ENCODE measurements at regions not wholly inside any gene's neighbourhood (a gene's known extent, or its start where the extent isn't known, plus 50 kb on each side); places are given as distances from the start of the nearest gene placed in this dataset.

DNA sequence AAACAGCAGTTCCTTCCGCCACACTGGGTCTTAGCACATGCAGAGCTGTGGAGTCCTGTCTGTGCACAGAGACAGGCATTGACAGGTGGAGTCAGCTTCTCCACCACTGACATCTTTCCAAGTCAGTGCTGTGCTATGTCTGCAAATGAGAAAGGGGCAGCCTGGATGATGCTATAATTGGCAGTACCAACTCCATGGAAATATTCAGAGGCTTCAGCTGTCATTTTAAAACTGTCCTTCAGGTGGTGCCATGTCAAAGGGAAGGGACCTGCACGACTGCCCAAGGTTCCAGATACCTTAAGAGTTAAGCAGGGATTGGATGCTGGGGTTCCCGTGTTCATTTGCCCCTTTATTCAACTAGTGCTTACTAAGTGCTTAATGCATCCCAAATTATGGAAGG lies 258.0 kb upstream of the PRKCQ start:
- ChIA-PET CTCF (interaction anchor here (0.7 kb wide), 1 partner anchor 13 kb away, joined by 3 read pairs; no protein-coding TSS in a partner anchor), POLR2A (no interaction called here), RAD21 (ENCODE audit: low non-redundant PET in 1 of 2, low total read pairs in 2 of 2, uncharacterized antibody in 2 of 2, unreplicated experiment in 2 of 2) (no interaction called here)
- Histone ChIP-seq H3K4me1 (ENCODE audit: control insufficient read depth in 1 of 2, insufficient read depth in 2 of 2, low read length in 2 of 2) (no peaks in the 10 kb centered on the region), H3K4me3 (replicated peaks in 1 of 2; ENCODE audit: low read depth in 1 of 2, low read length in 2 of 2) (no peak overlapping the region), H3K79me2 (ENCODE audit: insufficient read depth, low read length) (no peaks in the 10 kb centered on the region), H2AFZ (ENCODE audit: low read depth, low read length, poor library complexity, severe bottlenecking) (no peak overlapping the region), H3K9me2 (ENCODE audit: insufficient read depth) (no peaks in the 10 kb centered on the region), H3K27ac (ENCODE audit: low read depth, low read length) (no peak overlapping the region), H3K9me3 (ENCODE audit: control insufficient read depth in 1 of 2, insufficient read depth in 1 of 2, low read depth in 1 of 2, low read length in 2 of 2) (no peaks in the 10 kb centered on the region), H3K27me3 (ENCODE audit: insufficient read depth, low read length) (no peaks in the 10 kb centered on the region; the same call in 1 of the 2 replicates), H4K20me1 (ENCODE audit: insufficient read depth) (no peaks in the 10 kb centered on the region), H3K36me3 (ENCODE audit: control insufficient read depth in 1 of 2, insufficient read depth in 2 of 2, low read length in 2 of 2) (no peaks in the 10 kb centered on the region), H3K4me2 (ENCODE audit: low read length) (no peak overlapping the region), H3K9ac (ENCODE audit: low read length) (no peak overlapping the region)
- DNase-seq (ENCODE audit: low read depth, low spot score) (no peak), ATAC-seq (peak; percentile 70)
- intact Hi-C loops (cut with micrococcal nuclease): loop anchor here (2.0 kb wide), 1 partner anchor 579 kb away; no protein-coding TSS in a partner anchor
- no TSS peak for BruUV-seq (replicated peaks)
- TF ChIP-seq EZH2phosphoT487 (IDR thresholded peaks at IDR 0.05; ENCODE audit: borderline replicate concordance): no peak
- TF ChIP-seq ELF1 (IDR thresholded peaks at IDR 0.05; ENCODE audit: borderline replicate concordance, low read depth): no peak
- TF ChIP-seq CEBPB (IDR thresholded peaks at IDR 0.05; ENCODE audit: low read depth): no peak
- no peak for TF ChIP-seq YY1 (IDR thresholded peaks at IDR 0.05; ENCODE audit: extremely low read depth, insufficient replicate concordance, low read depth, low read length)
- TF ChIP-seq, protein P1, sequence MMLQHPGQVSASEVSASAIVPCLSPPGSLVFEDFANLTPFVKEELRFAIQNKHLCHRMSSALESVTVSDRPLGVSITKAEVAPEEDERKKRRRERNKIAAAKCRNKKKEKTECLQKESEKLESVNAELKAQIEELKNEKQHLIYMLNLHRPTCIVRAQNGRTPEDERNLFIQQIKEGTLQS (IDR thresholded peaks at IDR 0.05): no peak
- TF ChIP-seq RAD21 (IDR thresholded peaks at IDR 0.05; ENCODE audit: low read depth): peak; percentile 43
- no peak for TF ChIP-seq POLR2A (IDR thresholded peaks at IDR 0.05; ENCODE audit: borderline replicate concordance, extremely low read depth, insufficient read depth, insufficient read length)
- TF ChIP-seq ZFX (IDR thresholded peaks at IDR 0.05): no peak
- TF ChIP-seq JUND (IDR thresholded peaks at IDR 0.05): no peak
- TF ChIP-seq, protein P2, sequence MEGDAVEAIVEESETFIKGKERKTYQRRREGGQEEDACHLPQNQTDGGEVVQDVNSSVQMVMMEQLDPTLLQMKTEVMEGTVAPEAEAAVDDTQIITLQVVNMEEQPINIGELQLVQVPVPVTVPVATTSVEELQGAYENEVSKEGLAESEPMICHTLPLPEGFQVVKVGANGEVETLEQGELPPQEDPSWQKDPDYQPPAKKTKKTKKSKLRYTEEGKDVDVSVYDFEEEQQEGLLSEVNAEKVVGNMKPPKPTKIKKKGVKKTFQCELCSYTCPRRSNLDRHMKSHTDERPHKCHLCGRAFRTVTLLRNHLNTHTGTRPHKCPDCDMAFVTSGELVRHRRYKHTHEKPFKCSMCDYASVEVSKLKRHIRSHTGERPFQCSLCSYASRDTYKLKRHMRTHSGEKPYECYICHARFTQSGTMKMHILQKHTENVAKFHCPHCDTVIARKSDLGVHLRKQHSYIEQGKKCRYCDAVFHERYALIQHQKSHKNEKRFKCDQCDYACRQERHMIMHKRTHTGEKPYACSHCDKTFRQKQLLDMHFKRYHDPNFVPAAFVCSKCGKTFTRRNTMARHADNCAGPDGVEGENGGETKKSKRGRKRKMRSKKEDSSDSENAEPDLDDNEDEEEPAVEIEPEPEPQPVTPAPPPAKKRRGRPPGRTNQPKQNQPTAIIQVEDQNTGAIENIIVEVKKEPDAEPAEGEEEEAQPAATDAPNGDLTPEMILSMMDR (IDR thresholded peaks at IDR 0.05 in 2 of 3, conservative IDR thresholded peaks at IDR 0.05 in 1 of 3; ENCODE audit: borderline replicate concordance in 1 of 3, insufficient read depth in 1 of 3, low read depth in 2 of 3, low read length in 2 of 3): peak in 2 of 3 experiments; percentile 44 to 46; a peak in 4 of 6 replicates
- TF ChIP-seq ZNF274 (IDR thresholded peaks at IDR 0.05; ENCODE audit: low read depth, low read length): no peak
- no peak for TF ChIP-seq SP1 (IDR thresholded peaks at IDR 0.05; ENCODE audit: low read depth)
- TF ChIP-seq, protein P3, sequence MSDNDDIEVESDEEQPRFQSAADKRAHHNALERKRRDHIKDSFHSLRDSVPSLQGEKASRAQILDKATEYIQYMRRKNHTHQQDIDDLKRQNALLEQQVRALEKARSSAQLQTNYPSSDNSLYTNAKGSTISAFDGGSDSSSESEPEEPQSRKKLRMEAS (IDR thresholded peaks at IDR 0.05): no peak
- no peak for TF ChIP-seq EGR1 (IDR thresholded peaks at IDR 0.05; ENCODE audit: low read depth)
- TF ChIP-seq CBX3 (IDR thresholded peaks at IDR 0.05; ENCODE audit: low read depth): no peak
- no peak for TF ChIP-seq SIN3A (IDR thresholded peaks at IDR 0.05; ENCODE audit: low read depth)

All from HCT116 (cell line).